RPMI7951 (cell line): ENCODE measurements at regions not wholly inside any gene's neighbourhood (a gene's known extent, or its start where the extent isn't known, plus 50 kb on each side); places are given as distances from the start of the nearest gene placed in this dataset.

Source experiments
- DNase-seq: peaks from one replicate; pipeline ENCODE4 v3.0.0-alpha.2; 2012; ENCODE audit warnings: low read depth

DNA sequence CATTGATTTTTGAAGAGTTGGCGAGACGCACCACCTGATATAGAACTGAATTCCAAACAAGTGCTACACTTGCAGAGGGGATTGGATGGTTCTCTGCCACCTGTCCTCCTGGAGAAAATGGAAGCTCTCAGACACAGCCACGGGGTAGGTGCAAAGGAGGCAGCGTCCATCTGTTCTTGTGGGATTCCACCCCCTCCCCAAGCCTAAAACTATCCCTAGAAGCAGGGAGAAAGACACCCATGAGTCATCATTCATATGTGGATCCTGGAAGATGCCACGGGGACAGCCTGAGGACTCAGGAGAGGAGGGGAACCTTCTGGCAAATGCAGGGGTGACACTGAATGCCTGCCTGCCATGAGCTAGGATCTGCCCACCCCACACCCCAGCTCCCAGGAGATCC is 171.3 kb upstream of the CST7 start:
- peak; percentile 62 for DNase-seq

DNA sequence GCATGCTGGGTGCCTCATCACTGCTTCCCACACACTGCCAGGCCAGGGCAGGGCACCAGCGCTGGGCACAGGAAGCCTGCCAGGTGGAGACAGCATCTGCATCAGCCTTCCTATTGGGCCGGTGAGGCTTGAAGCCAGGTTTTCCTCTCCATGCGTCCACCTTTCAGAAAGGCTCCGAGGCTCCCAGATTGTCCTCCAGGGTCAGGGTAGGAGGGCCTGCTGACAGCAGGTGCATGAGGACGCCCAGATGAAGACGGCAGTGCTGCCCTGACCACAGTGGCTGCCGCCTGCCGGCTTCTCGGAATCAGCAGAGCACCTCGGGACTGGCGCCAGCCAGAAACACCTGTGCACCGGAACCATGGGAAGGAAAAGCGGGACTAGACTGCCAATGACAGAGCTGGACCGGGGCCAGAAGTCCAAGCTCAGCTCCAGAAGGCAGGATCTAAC is 170.5 kb upstream of the CST7 start:
- no peak for DNase-seq

DNA sequence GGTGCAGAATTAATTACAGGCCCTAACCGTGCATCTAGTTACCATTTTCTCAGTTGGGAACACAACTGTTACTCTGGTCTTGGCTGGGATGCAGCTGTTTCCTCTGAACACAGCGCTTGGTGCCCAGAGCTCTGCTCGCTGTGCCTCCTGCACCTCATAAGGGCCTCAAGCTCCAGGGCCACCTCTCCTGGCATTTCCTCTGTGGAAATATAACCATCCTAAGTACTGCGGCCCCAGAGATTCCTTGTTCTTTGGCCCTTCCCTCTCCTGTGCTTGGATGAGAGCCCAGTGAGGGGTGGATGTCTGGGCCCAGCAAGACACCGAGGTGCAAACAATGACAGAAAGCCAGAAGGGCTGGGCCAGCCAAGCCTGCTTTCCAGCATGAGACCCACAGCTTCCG is 169.9 kb upstream of the CST7 start:
- DNase-seq: no peak

DNA sequence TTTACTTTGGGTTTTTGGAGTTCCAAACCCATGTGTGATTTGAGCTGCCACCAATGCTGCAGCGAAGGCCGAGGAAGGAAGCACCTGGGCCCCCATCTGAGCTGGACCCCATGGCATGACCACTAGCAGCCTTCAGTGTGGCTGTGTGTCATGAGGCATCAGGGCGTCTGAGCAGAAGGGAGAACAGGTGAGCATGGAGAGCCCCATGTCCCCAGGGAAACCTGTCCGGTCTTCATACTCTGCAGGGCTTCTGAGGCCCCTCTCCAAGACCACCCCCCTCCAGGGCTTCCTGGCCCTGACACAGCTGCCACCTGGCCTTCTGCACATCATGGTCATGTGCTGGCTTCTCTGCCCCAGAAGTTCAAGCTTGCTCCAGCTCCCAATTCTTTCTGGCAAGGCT is 169.1 kb upstream of the CST7 start:
- DNase-seq: no peak

DNA sequence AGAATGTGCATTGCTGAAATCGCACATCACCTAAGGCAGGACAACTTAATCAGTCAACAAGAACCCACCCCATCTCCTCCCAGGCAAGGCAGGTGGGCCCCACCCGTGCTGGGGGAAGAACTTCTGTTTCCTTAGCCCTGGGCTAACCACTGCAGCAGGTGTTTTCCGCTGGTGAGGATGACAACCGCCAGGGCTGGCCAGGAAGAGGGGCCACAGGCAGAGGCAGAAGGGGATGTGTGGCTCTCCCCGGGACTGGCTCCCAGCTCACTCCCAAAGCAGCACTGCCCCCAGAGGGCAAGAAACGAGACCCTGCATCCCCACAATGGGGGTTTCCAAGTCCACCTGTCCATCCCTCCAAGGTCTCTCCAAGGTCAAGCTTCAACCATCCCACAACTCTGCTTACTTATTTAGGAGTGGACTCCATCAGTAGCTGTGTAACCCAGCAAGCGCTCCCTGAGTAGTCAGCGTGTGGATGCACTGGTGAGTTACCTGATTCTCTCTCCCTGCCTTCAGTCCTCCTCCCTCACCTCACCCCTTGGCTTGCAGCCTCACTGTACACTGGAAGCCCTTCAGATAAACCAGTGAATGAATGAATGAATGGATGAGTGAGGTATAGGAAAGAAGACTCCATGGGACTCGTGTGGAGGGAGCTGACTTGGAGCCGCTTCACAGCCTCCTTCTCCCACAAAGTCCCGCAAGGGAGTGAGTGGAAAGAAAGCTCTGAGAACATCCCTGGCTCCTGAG is 168.2 kb upstream of the CST7 start:
- DNase-seq: no peak

DNA sequence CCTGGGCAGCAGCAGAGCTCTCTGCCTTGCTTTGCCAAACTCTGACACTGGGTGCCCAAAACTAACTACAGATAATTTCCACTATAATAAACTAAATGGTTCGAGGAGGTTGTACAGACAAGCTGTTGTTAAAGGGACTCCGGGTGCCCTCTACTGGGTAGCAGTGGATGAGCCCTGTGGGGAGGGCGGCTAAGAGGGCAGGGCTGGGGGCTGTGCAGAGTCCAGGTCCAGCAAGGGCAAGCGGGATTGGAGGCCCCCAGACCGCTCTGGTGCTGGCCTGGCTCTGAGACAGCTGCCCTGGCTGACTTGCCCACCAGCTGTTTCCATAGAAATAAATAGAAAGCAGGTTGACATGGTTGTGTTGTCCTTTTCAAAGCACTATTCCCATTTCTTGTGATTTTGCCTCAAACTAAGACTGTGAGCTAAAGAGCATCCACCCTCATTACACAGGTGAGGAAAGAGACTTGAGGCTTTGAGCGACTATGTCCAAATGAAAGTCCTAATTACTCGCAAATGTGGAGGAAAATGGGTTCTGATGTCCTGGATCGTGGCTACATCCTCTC is 167.6 kb upstream of the CST7 start:
- peak; percentile 68 for DNase-seq

DNA sequence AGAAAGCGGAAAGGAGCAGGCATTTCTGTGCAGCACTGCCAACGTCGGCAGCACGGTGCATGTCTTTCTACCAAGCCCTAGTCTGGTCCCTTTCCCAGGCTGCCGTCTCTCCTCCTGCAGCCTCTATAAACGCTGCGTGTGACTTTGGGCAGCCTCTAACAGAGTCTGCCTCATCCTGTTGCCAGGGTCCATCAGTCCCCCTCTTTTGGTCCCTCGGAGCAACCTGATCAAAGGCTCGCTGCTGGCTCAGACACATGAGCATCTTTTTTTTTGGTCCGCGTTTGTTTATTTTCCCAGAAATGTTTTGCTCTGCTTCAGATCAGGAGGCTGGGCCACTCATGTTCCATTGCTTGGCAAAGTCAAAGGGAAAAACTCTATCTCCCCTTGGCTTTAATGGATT is 166.8 kb upstream of the CST7 start:
- no peak for DNase-seq

DNA sequence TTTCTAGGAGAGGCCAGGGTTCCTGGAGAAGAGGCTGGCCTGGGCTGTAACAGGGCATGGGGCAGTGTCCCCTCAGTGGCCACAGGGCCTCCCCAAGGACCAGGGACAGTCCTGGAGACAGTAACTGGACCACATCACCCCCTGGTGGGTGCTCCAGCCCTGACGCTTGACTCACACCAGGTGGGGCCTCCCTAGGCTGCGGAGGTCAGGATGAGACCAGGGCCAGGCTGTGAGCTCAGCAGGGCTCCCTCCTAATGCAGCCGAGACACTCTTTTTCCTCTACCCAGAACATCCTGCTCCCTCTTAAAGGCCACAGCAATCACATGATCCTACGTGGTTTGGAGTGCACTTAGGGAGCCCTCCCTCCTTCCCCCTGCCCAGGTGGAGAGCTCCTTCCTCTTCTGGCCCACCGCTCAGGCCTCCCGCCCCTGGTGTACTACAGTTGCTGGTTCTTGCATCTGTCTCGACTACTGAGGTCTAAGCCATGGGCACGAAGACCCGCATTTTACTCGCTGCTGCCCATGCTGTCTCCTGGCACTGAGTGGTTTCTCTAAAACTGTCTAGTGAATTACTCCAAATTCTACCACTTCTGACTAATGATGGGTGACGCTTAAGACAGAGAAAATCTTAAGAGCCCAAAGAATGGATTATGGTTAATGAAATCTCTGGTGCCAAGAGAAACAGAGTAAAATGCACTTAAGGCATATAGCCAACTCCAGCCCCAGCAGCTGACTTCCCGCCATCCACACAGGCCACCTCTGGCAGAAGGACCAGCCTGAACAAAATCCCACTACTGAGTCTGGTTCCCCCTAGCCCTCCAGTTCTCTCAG is 166.1 kb upstream of the CST7 start:
- no peak for DNase-seq

DNA sequence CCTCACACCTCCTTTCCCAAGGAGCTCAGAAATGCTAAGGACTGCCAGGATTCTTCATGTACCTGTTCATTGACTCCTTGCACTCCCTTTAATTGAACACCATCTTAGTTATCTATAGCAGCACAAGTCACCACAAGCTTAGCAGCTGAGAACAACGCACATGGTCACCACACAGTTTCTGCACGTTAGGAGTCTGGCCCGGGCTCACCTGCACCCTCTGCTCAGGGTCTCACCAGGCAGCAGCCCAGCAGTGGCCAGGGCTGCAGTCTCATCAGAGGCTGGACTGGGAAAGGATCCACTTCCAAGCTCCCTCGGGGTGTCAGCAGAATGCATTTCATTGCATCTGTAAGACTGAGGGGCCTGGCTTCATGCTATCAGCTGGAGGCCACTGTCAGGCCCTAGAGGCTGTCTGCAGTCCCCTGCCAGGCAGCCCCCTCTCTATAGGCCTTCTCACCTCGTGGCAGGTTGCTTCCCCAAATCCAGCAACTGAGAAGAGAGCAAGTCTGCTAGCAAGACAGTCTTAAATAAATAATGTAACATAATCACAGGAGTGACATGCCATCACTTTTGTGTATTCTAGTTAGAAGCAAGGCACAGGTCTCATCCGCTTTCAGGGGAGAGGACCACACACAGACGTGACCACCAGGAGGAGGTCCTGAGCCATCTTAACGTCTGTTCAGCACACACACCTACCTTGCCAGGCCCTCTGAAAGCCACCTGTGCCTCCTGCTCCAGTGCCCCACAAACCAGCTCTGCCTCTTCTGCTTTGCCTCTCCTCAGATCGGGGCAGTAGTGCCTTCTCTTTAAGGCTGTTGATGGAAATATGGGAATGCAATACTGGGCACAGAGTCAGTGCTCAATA is 165.2 kb upstream of the CST7 start:
- peak; percentile 18 for DNase-seq

DNA sequence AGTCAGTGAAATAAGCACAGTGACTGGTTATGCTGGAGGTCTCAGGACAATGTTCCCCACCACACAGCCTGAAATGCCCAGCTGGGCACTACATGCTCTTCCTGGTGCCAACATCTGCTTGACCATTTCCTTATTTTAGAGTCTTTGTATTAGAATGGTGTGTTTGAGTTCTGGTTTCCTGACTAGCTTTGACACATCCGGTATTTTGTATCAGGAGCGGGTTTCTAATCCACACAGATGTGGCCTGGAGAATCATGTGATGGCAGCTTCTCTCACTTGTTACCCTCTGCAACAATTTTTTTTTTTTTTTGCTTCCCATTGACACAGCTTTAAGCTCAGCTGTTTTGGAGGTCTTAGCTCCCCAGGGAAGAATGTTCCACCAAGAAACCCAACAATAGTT is 164.5 kb upstream of the CST7 start:
- peak; percentile 16 for DNase-seq

DNA sequence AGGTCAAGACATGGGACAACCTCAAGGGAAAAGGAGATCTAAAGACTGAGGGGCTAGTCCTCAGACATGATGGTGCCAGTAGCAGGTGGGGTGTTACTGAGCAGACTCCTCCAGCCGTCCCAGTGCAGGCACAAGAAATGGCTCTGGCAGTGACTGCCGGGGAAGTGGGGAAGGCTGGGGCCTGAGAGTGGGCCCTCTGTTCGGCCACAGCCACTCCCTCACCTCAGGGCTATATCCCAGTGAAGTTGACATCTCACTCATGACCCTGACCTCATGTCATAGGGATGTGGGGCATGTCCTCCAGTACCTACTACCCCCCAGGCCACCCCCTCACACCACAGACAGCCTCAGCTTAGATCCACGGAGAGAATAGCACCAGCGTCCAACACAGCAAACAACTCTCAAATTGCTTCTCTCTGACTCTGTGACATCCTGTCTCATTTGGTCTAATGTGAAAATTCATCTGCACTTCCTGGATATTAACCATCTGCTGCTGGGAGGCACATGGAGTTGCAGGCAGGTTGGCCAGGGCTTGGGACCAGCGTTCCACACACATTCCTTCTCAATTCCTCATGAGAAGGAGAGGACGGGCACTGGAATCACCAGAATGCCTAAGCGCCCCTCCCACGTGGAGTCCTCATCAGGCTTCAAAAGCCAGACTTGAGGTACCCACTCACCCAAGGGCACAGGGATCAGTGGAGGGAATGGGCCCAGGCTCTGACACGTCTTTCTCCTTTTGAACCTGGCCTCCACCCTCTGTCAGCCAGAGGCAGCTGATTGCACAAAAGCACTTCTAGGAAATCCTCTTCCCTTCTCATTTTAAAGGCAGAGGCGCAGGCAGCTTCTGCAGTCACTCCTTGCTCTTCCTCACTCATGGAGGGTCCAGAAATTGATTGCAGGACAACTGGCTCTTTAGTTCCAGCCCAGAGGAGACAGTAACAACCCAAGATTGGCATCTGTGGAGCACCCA is 163.6 kb upstream of the CST7 start:
- peak; percentile 89 for DNase-seq

DNA sequence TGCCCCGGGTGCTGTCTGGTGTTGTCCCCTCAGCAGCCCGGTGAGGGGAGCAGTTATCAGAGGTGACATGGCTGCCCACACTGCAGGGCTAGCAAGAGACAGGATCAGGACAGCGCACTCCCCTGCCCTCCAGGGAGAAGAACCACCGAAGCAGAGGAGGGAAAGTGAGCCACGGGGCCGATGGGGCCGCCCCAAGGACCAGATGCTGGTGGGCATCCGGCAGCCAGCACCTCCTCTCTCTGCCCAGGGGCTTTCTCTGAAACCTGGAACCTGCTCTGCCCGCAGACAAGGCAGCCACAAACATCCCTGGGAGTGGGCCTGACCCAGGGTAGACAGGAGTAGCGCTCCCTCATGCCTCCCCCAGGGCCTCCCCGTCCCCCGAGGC is 163.0 kb upstream of the CST7 start:
- DNase-seq: no peak

DNA sequence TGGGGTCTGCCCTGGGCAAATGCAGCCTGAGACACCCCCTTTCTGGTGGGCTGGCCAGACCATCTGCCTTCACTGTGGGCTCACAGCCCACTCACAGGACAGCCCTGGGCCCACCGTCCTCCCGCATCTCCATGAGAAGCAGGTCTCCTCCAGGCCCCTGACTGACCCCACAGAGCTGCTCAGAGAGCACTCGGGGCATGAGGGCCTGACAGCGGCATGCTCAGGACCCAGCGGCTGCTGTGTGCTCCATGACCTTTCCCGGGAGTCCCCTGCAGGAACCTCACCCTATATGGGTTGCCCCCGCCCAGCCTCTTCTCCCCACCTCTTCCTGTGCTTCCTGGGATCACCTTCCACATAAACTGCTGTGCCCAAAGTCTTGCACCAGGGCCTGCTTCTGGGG is 162.4 kb upstream of the CST7 start:
- DNase-seq: no peak

DNA sequence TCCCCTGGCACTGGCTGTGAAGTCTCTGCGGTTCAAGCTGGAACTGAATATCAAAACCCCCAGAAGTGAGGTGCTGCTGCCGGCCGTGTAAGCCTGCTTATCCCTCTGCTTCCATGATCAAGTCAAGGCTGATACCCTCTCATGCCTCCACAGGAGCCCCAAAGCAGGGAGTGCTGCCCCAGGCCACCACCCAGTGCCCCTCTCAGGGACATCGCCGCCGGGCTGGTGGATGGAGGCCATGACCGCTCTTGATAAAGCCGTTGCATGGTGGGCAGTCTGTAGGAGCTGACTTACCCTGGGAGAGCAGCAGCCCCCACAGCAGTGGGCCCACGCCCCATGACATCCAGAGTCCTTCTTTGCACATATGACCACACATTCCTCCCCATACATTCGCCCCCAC is 162.0 kb upstream of the CST7 start:
- no peak for DNase-seq

DNA sequence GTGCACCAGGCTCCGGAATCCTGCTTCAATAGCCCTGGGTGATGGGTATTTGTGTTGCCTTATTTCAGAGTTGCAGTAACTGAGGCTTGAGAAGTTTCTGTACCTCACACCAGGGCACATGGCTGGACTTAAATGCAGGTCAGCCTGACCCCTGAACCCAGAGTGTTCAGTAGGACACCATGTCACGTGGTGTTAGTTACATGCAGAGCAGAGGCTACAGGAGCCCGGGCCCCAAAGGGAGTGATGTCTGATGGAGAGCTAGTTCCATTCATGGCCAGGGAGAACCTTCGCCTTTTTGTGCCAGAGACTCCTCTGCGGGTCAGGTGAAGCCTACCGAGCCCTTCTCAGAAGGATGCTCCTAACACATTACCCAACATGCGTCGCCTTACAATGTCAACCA is 161.4 kb upstream of the CST7 start:
- no peak for DNase-seq

DNA sequence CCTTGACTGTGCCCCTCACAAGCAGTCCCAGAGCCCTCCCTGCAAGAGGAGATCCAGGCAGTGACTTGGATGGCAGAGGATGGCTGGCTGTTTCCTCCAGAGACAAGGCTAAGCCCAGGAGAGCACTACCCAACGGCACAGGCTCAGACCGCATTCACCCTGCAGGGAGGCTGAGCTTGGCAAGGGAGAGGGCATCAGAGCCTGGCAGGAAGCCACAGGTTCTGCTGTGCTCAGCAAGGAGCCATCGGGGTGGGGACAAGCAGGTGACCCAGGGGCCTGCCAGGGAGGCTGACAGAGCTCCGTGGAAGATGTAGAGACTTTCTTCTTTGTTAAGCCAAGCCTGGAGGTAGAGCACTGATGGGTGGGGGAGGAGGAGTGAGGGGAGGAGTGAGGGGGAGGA is 159.2 kb upstream of the CST7 start:
- DNase-seq: no peak

DNA sequence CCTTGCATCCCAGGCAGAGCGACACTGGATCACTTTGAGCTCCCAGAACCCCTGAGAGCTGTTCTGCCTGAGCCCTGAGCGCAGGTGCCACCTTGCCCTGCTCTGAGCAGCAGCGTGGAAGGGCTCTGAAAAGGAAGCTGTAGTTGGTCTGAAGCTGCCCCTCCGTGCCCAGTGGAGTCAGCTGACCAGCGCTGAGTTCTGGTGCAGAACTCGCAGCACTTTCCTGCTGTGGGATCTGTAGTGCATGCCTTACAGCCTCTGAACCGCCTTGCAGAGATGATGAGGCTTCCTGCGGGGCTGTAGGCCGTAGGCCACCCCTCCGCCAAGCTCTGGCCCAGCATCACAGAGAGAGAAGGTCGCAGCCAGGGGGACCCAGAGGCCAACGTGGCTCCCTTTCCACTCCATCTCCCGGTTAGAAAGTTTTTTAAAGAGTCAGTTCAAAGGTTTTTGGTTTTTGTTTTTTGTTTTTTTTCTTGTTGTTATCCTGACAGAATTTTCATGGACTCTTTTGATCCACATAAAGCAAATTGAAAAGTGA is 158.3 kb upstream of the CST7 start:
- DNase-seq: no peak

DNA sequence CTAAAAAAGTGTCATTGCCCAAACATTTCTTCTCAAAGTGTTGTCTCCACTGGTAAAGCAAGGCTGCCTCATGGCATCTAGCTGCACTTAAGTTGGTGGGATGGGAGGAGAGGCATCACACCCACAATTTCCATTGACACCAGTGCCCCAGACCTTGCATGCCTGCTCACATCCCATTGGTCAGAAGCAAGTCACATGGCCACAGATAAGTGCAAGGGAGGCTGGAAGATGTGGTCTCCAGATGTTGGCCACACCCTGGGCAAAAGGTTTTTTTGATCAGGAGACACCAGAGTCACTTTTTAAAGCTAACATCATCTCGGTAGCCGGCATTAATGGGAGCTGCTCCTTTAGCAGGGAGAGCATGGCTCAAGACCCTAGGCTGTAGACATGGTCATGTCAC is 157.1 kb upstream of the CST7 start:
- DNase-seq: no peak

DNA sequence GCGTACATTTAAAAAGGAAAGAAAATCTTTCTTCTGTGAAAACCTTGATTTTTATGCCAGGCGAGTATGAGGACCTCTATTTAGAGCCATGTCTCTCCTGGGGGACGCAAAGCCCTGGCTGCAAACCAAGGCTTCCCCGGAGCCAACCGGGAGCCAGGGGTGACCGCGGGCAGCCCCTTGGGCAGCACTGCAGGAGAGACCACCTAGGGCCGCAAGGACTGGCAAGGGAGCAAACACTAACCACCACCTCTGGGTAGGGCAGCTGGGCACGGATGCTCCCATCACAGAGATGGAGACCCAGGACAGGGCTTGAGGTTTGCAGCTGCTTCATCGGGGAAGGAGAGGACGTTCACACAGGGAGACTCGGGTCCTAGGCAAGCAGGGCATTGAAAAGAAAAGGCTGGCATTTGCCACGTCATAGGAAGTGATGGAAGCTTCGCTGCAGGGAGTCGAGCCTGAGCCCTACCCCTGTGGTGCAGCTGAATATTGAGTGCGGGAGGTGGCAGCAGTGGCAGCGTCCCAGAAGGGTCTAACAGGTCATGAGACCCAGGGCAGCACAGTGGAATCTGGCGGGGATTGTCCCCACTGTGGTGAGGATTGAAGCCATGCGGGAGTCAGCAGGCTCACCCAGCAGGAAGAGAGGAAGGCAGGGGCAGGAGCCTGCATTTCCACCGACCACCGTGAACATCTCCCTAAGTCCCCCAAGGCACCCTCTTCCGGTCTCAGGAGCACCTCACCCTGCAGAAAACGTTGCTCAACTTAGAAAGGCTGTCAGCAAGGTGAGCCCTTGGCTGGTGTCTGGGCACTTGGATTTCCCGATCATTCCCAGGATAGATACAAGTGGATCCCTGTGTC is 156.2 kb upstream of the CST7 start:
- DNase-seq: no peak

DNA sequence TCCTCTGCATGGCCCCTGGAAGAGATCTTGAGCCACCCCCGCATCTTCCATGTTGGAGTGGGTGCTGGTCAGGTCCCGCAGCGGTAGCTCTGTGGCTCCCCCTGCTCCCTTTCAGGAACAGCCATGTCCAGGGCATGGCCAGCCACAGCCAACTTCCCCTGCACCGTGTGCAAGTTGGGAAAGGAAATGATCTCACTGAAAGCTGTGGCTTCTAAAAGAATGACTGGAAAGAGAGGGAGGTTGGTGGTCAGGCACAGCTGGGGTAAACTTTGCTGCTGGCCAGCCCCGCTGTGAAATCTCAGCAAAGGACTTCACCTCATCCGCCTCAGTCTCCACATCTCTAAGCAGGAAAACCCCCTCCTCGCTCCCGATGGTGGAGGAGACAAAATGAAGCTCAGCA is 153.6 kb upstream of the CST7 start:
- DNase-seq: peak; percentile 74
